Lower lobe of right lung (tissue), 2 donors: ENCODE measurements at regions not wholly inside any gene's neighbourhood (a gene's known extent, or its start where the extent isn't known, plus 50 kb on each side); places are given as distances from the start of the nearest gene placed in this dataset.

ENCODE experiments used
- ATAC-seq, 2 donors: fragments of 200-7000 bp; cut with Tn5 transposase; one replicate each; pipeline ENCODE4 v1.9.1; 2020 to 2022; ENCODE audit warnings: mild to moderate bottlenecking in 2 of 2, moderate library complexity in 2 of 2
- DNase-seq: peaks from one replicate; pipeline ENCODE4 v3.0.0-alpha.2; 2020
- H3K27ac ChIP-seq: fragments of 200-600 bp; one replicate; pipeline ENCODE4 v1.8.0; 2022
- H3K27me3 ChIP-seq: fragments of 200-600 bp; one replicate; pipeline ENCODE4 v1.8.0; 2022; ENCODE audit warnings: low read depth
- H3K36me3 ChIP-seq: fragments of 200-600 bp; one replicate; pipeline ENCODE4 v1.8.0; 2022; ENCODE audit warnings: mild to moderate bottlenecking
- H3K4me1 ChIP-seq: fragments of 200-600 bp; one replicate; pipeline ENCODE4 v1.8.0; 2022
- H3K4me3 ChIP-seq: fragments of 200-600 bp; one replicate; pipeline ENCODE4 v1.8.0; 2022; ENCODE audit warnings: mild to moderate bottlenecking
- H3K9me3 ChIP-seq: fragments of 200-600 bp; one replicate; pipeline ENCODE4 v1.8.0; 2022
- intact Hi-C: fragments of 100-400 bp; cut with DNase I; formaldehyde crosslinking; loops from one replicate; pipeline ENCODE4 v1.11.0; 2022
- TF ChIP-seq, protein P1 (sequence below): fragments of 200-600 bp; IDR thresholded peaks from one replicate; pipeline ENCODE4 v1.8.0; 2022; ENCODE audit warnings: antibody characterized with exemption, mild to moderate bottlenecking
- donor health status: DM: no; HTN: yes; CAD: no; lungs with severe emphysema.

DNA sequence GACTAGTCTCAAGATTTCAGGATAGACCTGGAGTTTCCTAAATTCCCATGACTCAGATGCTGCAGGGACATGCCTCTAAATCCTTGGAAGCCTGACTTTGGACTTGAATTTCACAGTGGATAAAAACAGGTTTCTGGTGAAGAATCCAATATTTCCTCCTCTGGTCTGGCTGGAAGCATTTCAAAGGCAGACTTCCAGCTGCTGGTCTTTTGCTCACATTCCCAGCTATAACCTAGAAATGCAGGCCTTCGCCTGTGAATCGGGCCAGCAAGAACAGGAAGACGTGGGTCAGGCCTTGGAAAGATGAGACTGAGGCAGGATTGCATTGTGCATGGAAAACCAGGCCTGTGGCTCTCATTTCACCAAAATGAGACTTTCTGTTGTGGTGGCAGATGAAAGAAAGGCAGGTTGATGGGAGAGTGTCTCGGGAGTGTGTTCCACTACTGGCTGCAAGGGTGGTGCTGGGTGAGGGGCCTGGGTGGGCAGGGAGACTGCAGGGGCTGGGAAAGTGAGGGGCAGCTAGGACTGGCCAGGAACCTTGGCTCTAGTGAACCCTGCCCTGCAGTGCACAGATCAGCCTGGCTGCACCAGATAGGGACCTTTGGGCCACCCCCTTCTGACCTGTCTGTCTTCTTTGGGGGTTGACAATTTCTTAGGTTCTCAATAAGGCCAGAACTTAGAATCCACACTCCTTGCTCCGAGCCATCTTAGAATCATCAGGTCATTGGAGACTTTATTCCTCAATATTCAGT is 488.8 kb upstream of the MKI67 start:
- H3K9me3 ChIP-seq: no peaks in the 10 kb centered on the region
- no peak for DNase-seq
- intact Hi-C loops: no loop called here

DNA sequence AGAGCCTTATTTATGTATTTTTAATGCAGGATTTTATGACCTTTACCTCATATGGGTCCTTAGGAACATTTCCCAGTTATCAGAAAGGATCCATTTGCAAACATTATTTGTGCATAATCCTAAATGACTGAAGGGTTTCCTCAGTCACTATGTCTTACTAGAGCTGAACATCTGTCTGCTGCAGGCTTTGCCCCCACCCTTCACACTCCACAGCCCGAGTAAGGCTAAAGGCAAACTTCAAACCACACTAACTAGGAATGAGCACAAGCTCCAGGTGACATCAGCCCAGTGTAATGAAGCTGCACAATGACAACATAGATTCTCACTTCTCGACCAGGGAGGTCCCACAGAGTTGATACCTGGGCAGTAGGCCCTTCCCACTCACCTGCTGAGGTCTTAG is 491.3 kb upstream of the MKI67 start:
- H3K4me3 ChIP-seq: no peak overlapping the region
- H3K27me3 ChIP-seq: no peaks in the 10 kb centered on the region
- TF ChIP-seq, protein P1, sequence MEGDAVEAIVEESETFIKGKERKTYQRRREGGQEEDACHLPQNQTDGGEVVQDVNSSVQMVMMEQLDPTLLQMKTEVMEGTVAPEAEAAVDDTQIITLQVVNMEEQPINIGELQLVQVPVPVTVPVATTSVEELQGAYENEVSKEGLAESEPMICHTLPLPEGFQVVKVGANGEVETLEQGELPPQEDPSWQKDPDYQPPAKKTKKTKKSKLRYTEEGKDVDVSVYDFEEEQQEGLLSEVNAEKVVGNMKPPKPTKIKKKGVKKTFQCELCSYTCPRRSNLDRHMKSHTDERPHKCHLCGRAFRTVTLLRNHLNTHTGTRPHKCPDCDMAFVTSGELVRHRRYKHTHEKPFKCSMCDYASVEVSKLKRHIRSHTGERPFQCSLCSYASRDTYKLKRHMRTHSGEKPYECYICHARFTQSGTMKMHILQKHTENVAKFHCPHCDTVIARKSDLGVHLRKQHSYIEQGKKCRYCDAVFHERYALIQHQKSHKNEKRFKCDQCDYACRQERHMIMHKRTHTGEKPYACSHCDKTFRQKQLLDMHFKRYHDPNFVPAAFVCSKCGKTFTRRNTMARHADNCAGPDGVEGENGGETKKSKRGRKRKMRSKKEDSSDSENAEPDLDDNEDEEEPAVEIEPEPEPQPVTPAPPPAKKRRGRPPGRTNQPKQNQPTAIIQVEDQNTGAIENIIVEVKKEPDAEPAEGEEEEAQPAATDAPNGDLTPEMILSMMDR: no peak
- intact Hi-C loops: no loop called here
- no peaks in the 10 kb centered on the region for H3K36me3 ChIP-seq
- no peak overlapping the region for H3K27ac ChIP-seq
- no peaks in the 10 kb centered on the region for H3K4me1 ChIP-seq
- DNase-seq (no peak), ATAC-seq (no peak)
- no peaks in the 10 kb centered on the region for H3K9me3 ChIP-seq

More for the DNA sequence above, 488.8 kb upstream of the MKI67 start:
- Histone ChIP-seq H3K4me1 (no peaks in the 10 kb centered on the region), H3K36me3 (no peaks in the 10 kb centered on the region), H3K27ac (no peak overlapping the region), H3K27me3 (no peaks in the 10 kb centered on the region), H3K4me3 (no peak overlapping the region)
- no peak for ATAC-seq
- TF ChIP-seq, protein P1: no peak

DNA sequence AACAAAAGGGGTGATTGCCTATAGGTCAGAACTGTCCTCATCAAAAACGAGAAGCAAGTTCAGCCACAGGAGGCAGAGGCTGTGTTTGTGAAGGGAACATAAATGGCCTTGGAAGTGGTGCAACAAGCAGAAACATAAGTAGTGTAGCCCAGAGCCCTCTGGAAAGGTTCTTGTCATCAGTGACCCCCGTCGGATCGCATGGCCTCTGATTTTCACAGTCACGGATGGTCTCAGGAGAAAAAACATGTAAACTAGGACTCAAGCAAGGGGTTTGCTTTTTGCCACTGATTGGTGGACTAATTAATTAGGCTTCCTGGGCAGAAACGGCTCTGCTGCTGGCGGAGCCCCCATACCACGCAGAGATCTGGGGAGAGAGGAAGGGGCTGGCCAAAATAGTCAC is 496.5 kb upstream of the MKI67 start:
- DNase-seq (no peak), ATAC-seq (no peak)
- intact Hi-C loops: no loop called here
- Histone ChIP-seq H3K4me3 (no peak overlapping the region), H3K36me3 (no peaks in the 10 kb centered on the region), H3K27ac (no peak overlapping the region), H3K9me3 (no peaks in the 10 kb centered on the region), H3K27me3 (no peaks in the 10 kb centered on the region), H3K4me1 (no peaks in the 10 kb centered on the region)
- TF ChIP-seq, protein P1: no peak

DNA sequence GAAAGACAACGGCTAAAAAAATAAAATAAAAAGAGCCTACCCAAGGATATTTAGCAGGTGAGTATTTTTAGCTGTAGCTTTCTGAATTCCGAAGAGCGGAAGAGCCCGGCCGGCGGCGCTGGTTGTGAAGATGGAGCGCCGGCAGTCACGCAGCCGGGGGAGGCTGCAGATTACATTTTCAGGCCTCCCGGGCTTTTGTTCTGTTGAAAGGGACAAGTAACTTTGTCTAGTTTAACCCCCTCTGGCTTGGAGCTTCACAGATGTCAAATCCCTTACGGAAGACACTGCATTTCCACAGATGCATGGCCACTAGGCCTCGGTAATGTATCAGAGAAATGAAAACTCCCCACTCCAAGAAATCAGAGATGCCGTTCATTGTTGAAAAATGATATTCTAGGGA is 497.6 kb upstream of the MKI67 start:
- Histone ChIP-seq H3K27ac (no peak overlapping the region), H3K27me3 (no peaks in the 10 kb centered on the region), H3K4me3 (no peak overlapping the region), H3K36me3 (no peaks in the 10 kb centered on the region), H3K9me3 (no peaks in the 10 kb centered on the region), H3K4me1 (no peaks in the 10 kb centered on the region)
- DNase-seq (no peak), ATAC-seq (no peak)
- TF ChIP-seq, protein P1: no peak
- intact Hi-C loops: no loop called here

DNA sequence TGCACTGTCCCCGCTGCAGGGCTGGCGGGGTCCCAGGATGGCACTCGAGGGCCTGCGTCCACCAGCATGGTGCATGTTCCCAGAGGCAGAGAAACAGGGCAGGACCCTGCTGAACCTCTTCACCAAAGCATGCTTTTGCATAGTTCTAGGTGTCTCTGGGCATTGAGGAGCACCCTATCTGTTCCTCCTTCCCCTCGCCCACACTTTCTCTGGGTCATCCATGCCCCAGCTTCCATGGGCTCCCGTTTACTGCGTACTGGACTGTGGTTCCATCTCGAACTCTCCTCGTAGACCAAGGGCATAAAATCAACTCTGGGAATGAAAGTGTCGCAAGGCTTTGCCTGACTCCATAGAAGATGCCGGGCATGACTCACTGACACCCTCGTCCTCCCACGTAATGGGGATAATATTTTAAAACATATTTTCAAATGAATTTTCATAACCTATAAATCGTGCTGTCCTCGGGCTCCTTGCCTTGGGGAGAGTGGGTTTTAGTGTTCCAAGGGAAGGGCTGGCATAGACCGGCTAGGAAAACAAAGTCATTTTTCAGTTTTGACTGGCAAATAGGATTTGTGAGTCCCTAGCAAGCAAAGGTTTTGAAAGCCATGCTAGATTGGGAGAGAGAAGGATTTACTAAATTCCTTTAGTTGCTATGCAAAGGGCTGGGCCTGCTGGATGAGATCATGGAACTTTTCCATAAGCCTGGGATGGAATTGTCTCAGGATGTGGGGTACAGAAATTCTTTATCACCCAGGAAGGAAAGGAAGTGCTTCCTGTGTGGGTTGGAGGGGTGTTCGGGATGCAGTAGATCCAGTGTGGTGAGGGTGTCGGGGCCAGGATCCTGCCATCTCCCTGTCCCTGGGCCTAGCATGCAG is 498.7 kb upstream of the MKI67 start:
- no peak overlapping the region for H3K4me3 ChIP-seq
- H3K4me1 ChIP-seq: no peaks in the 10 kb centered on the region
- intact Hi-C loops: no loop called here
- H3K27ac ChIP-seq: no peak overlapping the region
- no peaks in the 10 kb centered on the region for H3K9me3 ChIP-seq
- no peaks in the 10 kb centered on the region for H3K36me3 ChIP-seq
- TF ChIP-seq, protein P1: no peak
- no peaks in the 10 kb centered on the region for H3K27me3 ChIP-seq
- DNase-seq (no peak), ATAC-seq (no peak)
